Ishikawa (cell line): ENCODE measurements at regions not wholly inside any gene's neighbourhood (a gene's known extent, or its start where the extent isn't known, plus 50 kb on each side); places are given as distances from the start of the nearest gene placed in this dataset.

Experiments used
- CEBPB ChIP-seq: IDR thresholded peaks from 2 replicates; pipeline ENCODE4 v1.6.1; 2012
- CREB1 ChIP-seq: IDR thresholded peaks from 2 replicates; pipeline ENCODE4 v1.6.1; 2012; ENCODE audit warnings: low read depth
- EGR1 ChIP-seq: IDR thresholded peaks from 2 replicates; pipeline ENCODE4 v1.6.1; 2012
- EP300 ChIP-seq: IDR thresholded peaks from 2 replicates; pipeline ENCODE4 v1.6.1; 2012; ENCODE audit warnings: borderline replicate concordance
- FOXM1 ChIP-seq: IDR thresholded peaks from 2 replicates; pipeline ENCODE4 v1.6.1; 2012; ENCODE audit warnings: low read depth, borderline replicate concordance
- RAD21 ChIP-seq: IDR thresholded peaks from 2 replicates; pipeline ENCODE4 v1.6.1; 2012; ENCODE audit warnings: low read depth
- TAF1 ChIP-seq: IDR thresholded peaks from 2 replicates; pipeline ENCODE4 v1.6.1; 2012; ENCODE audit warnings: low read depth, mild to moderate bottlenecking
- TEAD4 ChIP-seq: IDR thresholded peaks from 2 replicates; pipeline ENCODE4 v1.6.1; 2012
- USF1 ChIP-seq: IDR thresholded peaks from 2 replicates; pipeline ENCODE4 v1.6.1; 2012
- ZBTB7A ChIP-seq: IDR thresholded peaks from 2 replicates; pipeline ENCODE4 v1.6.1; 2012; ENCODE audit warnings: low read depth
- TF ChIP-seq, protein P1 (sequence below): IDR thresholded peaks from 2 replicates; pipeline ENCODE4 v1.6.1; 2012; ENCODE audit warnings: low read depth, mild to moderate bottlenecking

DNA sequence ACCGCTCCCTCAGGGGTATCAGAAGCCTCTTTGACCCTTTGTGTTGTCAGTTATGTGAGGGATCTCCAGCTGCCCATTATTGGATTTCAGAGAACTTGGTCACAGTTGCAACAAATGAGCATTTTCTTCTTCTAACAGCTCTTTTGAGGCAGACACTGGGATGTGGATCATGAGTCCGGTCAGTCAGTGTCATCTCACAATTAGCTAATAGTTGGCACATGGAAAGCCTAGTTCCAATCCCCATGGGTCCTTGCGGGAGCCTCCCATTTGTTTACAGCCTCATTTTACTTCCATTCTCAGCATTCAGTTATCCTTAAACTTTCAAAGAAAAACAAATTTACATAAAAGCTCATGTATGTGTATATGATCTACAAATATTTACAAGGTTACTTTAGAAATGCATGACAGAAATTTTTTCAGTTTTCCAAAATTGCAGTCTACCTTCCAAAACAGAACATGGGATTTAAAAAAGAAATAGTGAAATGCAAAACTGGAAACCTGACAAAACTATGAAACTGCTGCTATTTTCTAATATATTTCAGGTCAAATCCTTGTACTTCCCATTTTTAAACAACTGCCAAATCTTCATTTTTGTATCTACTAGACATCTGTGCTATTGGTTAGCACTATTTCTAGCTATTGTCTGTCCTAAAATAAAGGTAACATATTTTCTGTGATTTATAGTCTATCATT is 547.1 kb upstream of the ZEB2 start:
- TF ChIP-seq TAF1 (no peak), EP300 (no peak), EGR1 (no peak), CEBPB (no peak), RAD21 (no peak), ZBTB7A (no peak), CREB1 (no peak), USF1 (no peak), TEAD4 (no peak), FOXM1 (no peak)
- TF ChIP-seq, protein P1, sequence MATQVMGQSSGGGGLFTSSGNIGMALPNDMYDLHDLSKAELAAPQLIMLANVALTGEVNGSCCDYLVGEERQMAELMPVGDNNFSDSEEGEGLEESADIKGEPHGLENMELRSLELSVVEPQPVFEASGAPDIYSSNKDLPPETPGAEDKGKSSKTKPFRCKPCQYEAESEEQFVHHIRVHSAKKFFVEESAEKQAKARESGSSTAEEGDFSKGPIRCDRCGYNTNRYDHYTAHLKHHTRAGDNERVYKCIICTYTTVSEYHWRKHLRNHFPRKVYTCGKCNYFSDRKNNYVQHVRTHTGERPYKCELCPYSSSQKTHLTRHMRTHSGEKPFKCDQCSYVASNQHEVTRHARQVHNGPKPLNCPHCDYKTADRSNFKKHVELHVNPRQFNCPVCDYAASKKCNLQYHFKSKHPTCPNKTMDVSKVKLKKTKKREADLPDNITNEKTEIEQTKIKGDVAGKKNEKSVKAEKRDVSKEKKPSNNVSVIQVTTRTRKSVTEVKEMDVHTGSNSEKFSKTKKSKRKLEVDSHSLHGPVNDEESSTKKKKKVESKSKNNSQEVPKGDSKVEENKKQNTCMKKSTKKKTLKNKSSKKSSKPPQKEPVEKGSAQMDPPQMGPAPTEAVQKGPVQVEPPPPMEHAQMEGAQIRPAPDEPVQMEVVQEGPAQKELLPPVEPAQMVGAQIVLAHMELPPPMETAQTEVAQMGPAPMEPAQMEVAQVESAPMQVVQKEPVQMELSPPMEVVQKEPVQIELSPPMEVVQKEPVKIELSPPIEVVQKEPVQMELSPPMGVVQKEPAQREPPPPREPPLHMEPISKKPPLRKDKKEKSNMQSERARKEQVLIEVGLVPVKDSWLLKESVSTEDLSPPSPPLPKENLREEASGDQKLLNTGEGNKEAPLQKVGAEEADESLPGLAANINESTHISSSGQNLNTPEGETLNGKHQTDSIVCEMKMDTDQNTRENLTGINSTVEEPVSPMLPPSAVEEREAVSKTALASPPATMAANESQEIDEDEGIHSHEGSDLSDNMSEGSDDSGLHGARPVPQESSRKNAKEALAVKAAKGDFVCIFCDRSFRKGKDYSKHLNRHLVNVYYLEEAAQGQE: no peak
